ENCODE measurements at regions not wholly inside any gene's neighbourhood (a gene's known extent, or its start where the extent isn't known, plus 50 kb on each side); places are given as distances from the start of the nearest gene placed in this dataset.
"Not testable (repeated sequence)": the region's sequence is repeated elsewhere in the genome, so short reads cannot be mapped to it uniquely, and the experiment has no call there.

DNA sequence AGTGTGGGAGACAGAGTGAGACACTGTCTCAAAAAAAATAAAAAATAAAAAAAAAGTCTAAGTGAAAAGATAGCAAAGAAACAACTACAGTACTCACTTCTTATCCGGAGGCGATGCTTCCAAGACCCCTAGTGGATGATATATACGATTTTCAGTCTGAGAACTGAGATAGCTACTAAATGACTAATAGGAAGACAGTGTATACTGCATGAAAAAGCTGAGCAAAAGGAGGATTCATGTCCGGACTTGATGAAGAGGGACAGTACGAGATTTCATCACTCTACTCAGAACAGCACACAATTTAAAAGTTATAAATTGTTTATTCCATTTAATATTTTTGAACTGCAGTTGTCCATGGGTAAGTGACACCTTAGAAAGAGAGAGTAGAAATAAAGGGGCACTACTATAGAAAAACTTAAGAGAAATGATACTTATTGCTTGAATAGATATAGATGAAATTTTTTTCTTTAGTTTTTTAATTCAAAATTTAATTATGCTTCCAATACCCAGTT is 190.7 kb downstream of the POTEB3 start:
- not testable (repeated sequence) for TF ChIP-seq POLR2A (IDR thresholded peaks at IDR 0.05)
- TF ChIP-seq, protein P1, sequence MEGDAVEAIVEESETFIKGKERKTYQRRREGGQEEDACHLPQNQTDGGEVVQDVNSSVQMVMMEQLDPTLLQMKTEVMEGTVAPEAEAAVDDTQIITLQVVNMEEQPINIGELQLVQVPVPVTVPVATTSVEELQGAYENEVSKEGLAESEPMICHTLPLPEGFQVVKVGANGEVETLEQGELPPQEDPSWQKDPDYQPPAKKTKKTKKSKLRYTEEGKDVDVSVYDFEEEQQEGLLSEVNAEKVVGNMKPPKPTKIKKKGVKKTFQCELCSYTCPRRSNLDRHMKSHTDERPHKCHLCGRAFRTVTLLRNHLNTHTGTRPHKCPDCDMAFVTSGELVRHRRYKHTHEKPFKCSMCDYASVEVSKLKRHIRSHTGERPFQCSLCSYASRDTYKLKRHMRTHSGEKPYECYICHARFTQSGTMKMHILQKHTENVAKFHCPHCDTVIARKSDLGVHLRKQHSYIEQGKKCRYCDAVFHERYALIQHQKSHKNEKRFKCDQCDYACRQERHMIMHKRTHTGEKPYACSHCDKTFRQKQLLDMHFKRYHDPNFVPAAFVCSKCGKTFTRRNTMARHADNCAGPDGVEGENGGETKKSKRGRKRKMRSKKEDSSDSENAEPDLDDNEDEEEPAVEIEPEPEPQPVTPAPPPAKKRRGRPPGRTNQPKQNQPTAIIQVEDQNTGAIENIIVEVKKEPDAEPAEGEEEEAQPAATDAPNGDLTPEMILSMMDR (IDR thresholded peaks at IDR 0.05) = not testable (repeated sequence)

Measured in body of pancreas (tissue), 4 donors.